ENCODE measurements at regions not wholly inside any gene's neighbourhood (a gene's known extent, or its start where the extent isn't known, plus 50 kb on each side); places are given as distances from the start of the nearest gene placed in this dataset.

DNA sequence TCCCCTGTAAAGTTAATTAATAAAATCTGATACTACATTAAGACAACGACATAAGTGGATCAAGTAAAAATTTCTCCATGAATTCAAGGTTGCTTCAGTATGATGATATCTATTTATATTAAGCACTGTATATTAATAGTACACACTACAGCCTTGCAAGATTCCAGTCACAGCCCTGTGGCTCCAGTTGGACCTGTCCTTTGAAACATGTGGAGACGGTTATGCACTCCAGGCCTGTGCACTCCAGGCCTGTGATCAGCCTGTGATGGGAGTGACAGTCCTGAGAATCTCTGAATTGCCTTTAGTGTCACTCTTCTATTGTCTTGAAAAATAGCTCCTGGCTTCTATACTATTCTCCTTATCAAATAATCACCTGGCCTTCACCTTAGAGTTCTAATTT is 981.1 kb upstream of the AGA start:
- no peak overlapping the region for H3K9ac ChIP-seq (ENCODE audit: low read depth, low read length)
- no peaks in the 10 kb centered on the region for H3K36me3 ChIP-seq (ENCODE audit: control insufficient read depth, insufficient read depth, low read length)
- H3K14ac ChIP-seq (replicated peaks; ENCODE audit: low read depth, low read length): no peak overlapping the region
- no peak overlapping the region for H2AK5ac ChIP-seq (ENCODE audit: low read depth, low read length)
- no peak overlapping the region for H2BK15ac ChIP-seq (ENCODE audit: low read depth, low read length)
- POLR2A ChIA-PET (ENCODE audit: unreplicated experiment): no interaction called here
- TF ChIP-seq, protein P1, sequence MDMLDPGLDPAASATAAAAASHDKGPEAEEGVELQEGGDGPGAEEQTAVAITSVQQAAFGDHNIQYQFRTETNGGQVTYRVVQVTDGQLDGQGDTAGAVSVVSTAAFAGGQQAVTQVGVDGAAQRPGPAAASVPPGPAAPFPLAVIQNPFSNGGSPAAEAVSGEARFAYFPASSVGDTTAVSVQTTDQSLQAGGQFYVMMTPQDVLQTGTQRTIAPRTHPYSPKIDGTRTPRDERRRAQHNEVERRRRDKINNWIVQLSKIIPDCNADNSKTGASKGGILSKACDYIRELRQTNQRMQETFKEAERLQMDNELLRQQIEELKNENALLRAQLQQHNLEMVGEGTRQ (IDR thresholded peaks at IDR 0.05; ENCODE audit: low read depth, low read length): no peak
- no peak for TF ChIP-seq NFE2L2 (IDR thresholded peaks at IDR 0.05; ENCODE audit: low read depth, low read length)
- H4K91ac ChIP-seq (ENCODE audit: insufficient read depth, low read depth, low read length): no peak overlapping the region
- H3K4me3 ChIP-seq (ENCODE audit: insufficient read depth, low read depth, low read length): no peak overlapping the region
- no peak overlapping the region for H3K56ac ChIP-seq (ENCODE audit: extremely low read depth, insufficient read depth, low read length)
- H3K9me1 ChIP-seq (ENCODE audit: insufficient read depth, low read length): no peaks in the 10 kb centered on the region
- H2BK20ac ChIP-seq (ENCODE audit: low read depth, low read length): no peak overlapping the region
- no peaks in the 10 kb centered on the region for H3K4me1 ChIP-seq (ENCODE audit: control insufficient read depth, insufficient read depth, low read length)
- H4K5ac ChIP-seq (ENCODE audit: low read depth, low read length): no peak overlapping the region
- no peaks in the 10 kb centered on the region for H4K20me1 ChIP-seq (ENCODE audit: insufficient read depth, low read length)
- CTCF ChIA-PET: no interaction called here
- H2AFZ ChIP-seq (replicated peaks; ENCODE audit: low read length, poor library complexity): no peak overlapping the region
- ATAC-seq (ENCODE audit: low read depth) (no peak), DNase-seq (no peak)
- no peaks in the 10 kb centered on the region for H3K27me3 ChIP-seq (ENCODE audit: control insufficient read depth, insufficient read depth, low read length)
- no peak overlapping the region for H4K8ac ChIP-seq (ENCODE audit: low read depth in 2 of 2, low read length in 2 of 2)
- no peak overlapping the region for H2AK9ac ChIP-seq (replicated peaks; ENCODE audit: low read depth, low read length, poor library complexity)
- H3K23ac ChIP-seq (ENCODE audit: low read depth, low read length): no peak overlapping the region
- no peak overlapping the region for H3K18ac ChIP-seq (ENCODE audit: low read depth, low read length)
- in situ Hi-C loops (cut with MboI; ENCODE audit: low sequenced_read_pairs) (no loop called here), dilution Hi-C loops (cut with HindIII; ENCODE audit: low sequenced_read_pairs, unreplicated experiment) (no loop called here), intact Hi-C loops (cut with micrococcal nuclease) (no loop called here)
- no peak overlapping the region for H3K4ac ChIP-seq (ENCODE audit: low read depth, low read length)
- no peaks in the 10 kb centered on the region for H3K79me1 ChIP-seq (ENCODE audit: low read depth in 1 of 2, low read length in 2 of 2)
- H2BK120ac ChIP-seq (ENCODE audit: low read depth, low read length): no peak overlapping the region
- peaks cover 5% of the 10 kb centered on the region for H3K9me3 ChIP-seq (ENCODE audit: control insufficient read depth, insufficient read depth, low read length)
- no peak overlapping the region for H2BK5ac ChIP-seq (ENCODE audit: low read depth, low read length, poor library complexity, severe bottlenecking)
- H3K27ac ChIP-seq (ENCODE audit: insufficient read depth, low read length): no peak overlapping the region
- no TSS peak for BruUV-seq (replicated peaks)
- WGBS, 2 experiments (ENCODE audit: extremely low coverage in 2 of 2, insufficient read length in 1 of 2): no CpG with 5 or more reads among the region's 2 CpGs
- H3K4me2 ChIP-seq (ENCODE audit: low read depth, low read length): no peak overlapping the region

All from IMR-90 (cell line).